ENCODE measurements at regions not wholly inside any gene's neighbourhood (a gene's known extent, or its start where the extent isn't known, plus 50 kb on each side); places are given as distances from the start of the nearest gene placed in this dataset.

DNA sequence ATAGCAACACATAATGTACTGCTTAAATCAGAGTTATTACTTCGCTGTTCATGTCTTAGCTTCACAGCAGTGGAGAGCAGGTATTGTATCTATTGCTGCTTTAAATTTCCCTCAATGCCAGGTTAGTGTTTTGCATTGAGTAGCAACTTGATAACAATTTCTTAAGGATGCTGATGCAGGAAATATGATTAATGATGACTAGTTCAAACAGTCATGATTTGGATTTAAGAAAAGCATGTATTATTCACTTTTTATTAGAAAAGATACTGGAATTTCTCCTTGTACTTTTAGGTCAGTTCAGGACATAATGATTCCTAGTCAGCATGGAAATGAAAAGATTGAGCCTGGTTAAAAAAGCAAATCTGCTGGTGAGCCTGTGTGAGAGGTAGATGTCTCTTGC lies 67.2 kb upstream of the ARHGAP29 start:
- H3K4me1 Mint-ChIP-seq (ENCODE audit: unreplicated experiment) = peaks cover 40% of the 10 kb centered on the region
- no peaks in the 10 kb centered on the region for H3K9me3 Mint-ChIP-seq (ENCODE audit: unreplicated experiment)
- no peaks in the 10 kb centered on the region for H3K36me3 Mint-ChIP-seq (ENCODE audit: unreplicated experiment)
- H3K27me3 Mint-ChIP-seq (ENCODE audit: unreplicated experiment) = no peaks in the 10 kb centered on the region
- DNase-seq (ENCODE audit: extremely low spot score, unreplicated experiment) = no peak
- H3K27ac Mint-ChIP-seq (ENCODE audit: unreplicated experiment) = no peak overlapping the region
- TF ChIP-seq, protein P1, sequence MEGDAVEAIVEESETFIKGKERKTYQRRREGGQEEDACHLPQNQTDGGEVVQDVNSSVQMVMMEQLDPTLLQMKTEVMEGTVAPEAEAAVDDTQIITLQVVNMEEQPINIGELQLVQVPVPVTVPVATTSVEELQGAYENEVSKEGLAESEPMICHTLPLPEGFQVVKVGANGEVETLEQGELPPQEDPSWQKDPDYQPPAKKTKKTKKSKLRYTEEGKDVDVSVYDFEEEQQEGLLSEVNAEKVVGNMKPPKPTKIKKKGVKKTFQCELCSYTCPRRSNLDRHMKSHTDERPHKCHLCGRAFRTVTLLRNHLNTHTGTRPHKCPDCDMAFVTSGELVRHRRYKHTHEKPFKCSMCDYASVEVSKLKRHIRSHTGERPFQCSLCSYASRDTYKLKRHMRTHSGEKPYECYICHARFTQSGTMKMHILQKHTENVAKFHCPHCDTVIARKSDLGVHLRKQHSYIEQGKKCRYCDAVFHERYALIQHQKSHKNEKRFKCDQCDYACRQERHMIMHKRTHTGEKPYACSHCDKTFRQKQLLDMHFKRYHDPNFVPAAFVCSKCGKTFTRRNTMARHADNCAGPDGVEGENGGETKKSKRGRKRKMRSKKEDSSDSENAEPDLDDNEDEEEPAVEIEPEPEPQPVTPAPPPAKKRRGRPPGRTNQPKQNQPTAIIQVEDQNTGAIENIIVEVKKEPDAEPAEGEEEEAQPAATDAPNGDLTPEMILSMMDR (IDR thresholded peaks at IDR 0.05) = no peak
- H3K4me3 Mint-ChIP-seq (ENCODE audit: unreplicated experiment) = no peak overlapping the region

DNA sequence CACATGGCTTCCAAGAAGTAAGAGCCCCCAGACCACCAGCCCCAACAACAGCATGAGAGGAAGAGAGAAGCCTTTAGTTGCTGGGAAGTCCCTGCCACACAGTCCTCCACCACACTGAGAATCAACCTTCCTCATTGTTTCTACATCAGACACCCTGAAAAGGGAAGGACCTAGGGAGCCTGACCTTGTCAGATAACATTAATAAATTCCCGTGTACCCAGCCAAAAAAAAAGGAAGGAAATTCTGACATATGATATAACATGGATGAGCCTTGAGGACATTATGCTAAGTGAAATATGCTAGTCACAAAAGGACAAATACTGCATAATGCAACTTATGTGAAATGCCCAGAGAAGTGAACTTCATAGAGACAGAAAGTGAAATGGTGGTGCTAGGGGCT lies 65.6 kb upstream of the ARHGAP29 start:
- Mint-ChIP-seq H3K4me3 (ENCODE audit: unreplicated experiment) (no peak overlapping the region), H3K36me3 (ENCODE audit: unreplicated experiment) (no peaks in the 10 kb centered on the region), H3K27ac (ENCODE audit: unreplicated experiment) (no peak overlapping the region), H3K4me1 (ENCODE audit: unreplicated experiment) (peaks cover 54% of the 10 kb centered on the region), H3K27me3 (ENCODE audit: unreplicated experiment) (no peaks in the 10 kb centered on the region), H3K9me3 (ENCODE audit: unreplicated experiment) (no peaks in the 10 kb centered on the region)
- TF ChIP-seq, protein P1 (IDR thresholded peaks at IDR 0.05) = no peak
- DNase-seq (ENCODE audit: extremely low spot score, unreplicated experiment) = no peak

DNA sequence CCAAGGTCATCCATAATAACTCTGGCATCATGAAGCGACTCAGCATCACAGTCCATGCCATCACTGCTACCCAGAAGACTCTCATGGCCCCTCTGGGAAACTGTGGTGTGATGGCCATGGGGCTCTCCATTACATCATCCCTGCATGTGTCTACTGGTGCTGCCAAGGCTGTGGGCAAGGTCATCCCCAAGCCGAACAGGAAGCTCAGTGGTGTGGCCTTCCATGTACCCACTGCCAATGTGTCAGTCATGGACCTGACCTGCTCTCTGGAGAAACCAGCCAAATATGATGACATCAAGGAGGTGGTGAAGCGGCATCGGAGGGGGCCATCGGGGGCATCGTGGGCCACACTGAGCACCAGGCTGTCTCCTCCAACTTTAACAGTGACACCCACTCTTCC lies 65.1 kb upstream of the ARHGAP29 start:
- no peaks in the 10 kb centered on the region for H3K36me3 Mint-ChIP-seq (ENCODE audit: unreplicated experiment)
- no peaks in the 10 kb centered on the region for H3K9me3 Mint-ChIP-seq (ENCODE audit: unreplicated experiment)
- no peak overlapping the region for H3K4me3 Mint-ChIP-seq (ENCODE audit: unreplicated experiment)
- H3K27ac Mint-ChIP-seq (ENCODE audit: unreplicated experiment) = no peak overlapping the region
- TF ChIP-seq, protein P1 (IDR thresholded peaks at IDR 0.05) = no peak
- peaks cover 56% of the 10 kb centered on the region for H3K4me1 Mint-ChIP-seq (ENCODE audit: unreplicated experiment)
- no peaks in the 10 kb centered on the region for H3K27me3 Mint-ChIP-seq (ENCODE audit: unreplicated experiment)
- DNase-seq (ENCODE audit: extremely low spot score, unreplicated experiment) = no peak

DNA sequence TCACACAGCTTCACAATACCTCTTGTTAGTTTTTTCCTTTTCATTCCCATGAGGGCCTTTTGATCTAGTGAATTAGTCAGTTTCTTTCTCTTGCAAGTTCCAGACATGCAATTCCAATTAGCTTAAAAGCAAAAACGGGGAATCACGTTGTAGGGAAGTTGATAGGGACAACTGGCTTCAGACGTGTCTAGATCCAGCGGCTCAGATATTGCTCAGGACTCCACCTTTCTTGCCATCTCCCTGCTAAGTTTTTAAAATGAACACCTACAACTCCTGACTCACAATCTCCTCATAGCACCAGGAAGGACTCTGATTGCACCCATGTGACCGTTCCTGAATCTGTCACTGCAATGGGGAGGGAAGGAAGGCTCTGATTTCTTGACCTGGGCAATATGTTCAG lies 63.8 kb upstream of the ARHGAP29 start:
- no peak overlapping the region for H3K4me3 Mint-ChIP-seq (ENCODE audit: unreplicated experiment)
- no peaks in the 10 kb centered on the region for H3K9me3 Mint-ChIP-seq (ENCODE audit: unreplicated experiment)
- H3K27me3 Mint-ChIP-seq (ENCODE audit: unreplicated experiment) = no peaks in the 10 kb centered on the region
- H3K4me1 Mint-ChIP-seq (ENCODE audit: unreplicated experiment) = peaks cover 45% of the 10 kb centered on the region
- no peak for DNase-seq (ENCODE audit: extremely low spot score, unreplicated experiment)
- H3K27ac Mint-ChIP-seq (ENCODE audit: unreplicated experiment) = no peak overlapping the region
- H3K36me3 Mint-ChIP-seq (ENCODE audit: unreplicated experiment) = no peaks in the 10 kb centered on the region
- TF ChIP-seq, protein P1 (IDR thresholded peaks at IDR 0.05) = no peak

DNA sequence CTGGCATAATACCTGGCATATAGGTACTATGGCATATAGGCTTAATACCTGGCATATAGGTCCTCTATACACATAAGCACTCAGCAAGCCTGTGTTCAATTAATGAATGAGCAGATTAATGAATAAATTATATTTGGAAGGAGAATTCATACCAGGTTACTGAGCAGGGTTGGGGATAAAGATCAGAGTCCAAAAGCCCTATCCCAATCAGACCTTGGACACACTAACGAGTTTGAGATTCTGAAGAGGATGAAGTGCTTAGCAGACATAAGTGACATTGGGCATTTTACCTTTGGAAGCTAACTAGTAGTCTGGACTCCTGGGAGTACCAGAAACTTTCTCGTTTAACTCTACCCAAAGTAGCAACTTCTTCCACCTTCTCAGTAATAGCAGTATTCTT lies 63.3 kb upstream of the ARHGAP29 start:
- H3K27me3 Mint-ChIP-seq (ENCODE audit: unreplicated experiment) = no peaks in the 10 kb centered on the region
- H3K4me1 Mint-ChIP-seq (ENCODE audit: unreplicated experiment) = peaks cover 41% of the 10 kb centered on the region
- DNase-seq (ENCODE audit: extremely low spot score, unreplicated experiment) = no peak
- no peaks in the 10 kb centered on the region for H3K9me3 Mint-ChIP-seq (ENCODE audit: unreplicated experiment)
- no peak overlapping the region for H3K4me3 Mint-ChIP-seq (ENCODE audit: unreplicated experiment)
- TF ChIP-seq, protein P1 (IDR thresholded peaks at IDR 0.05) = no peak
- no peak overlapping the region for H3K27ac Mint-ChIP-seq (ENCODE audit: unreplicated experiment)
- no peaks in the 10 kb centered on the region for H3K36me3 Mint-ChIP-seq (ENCODE audit: unreplicated experiment)
